ENCODE measurements at regions not wholly inside any gene's neighbourhood (a gene's known extent, or its start where the extent isn't known, plus 50 kb on each side); places are given as distances from the start of the nearest gene placed in this dataset.

GRCh38 chr20:51310216-51310615, 232.3 kb downstream of the NFATC2 start:
- no peak for DNase-seq (ENCODE audit: extremely low spot score)
- POLR2A ChIA-PET = no interaction called here
- TF ChIP-seq, protein P1, sequence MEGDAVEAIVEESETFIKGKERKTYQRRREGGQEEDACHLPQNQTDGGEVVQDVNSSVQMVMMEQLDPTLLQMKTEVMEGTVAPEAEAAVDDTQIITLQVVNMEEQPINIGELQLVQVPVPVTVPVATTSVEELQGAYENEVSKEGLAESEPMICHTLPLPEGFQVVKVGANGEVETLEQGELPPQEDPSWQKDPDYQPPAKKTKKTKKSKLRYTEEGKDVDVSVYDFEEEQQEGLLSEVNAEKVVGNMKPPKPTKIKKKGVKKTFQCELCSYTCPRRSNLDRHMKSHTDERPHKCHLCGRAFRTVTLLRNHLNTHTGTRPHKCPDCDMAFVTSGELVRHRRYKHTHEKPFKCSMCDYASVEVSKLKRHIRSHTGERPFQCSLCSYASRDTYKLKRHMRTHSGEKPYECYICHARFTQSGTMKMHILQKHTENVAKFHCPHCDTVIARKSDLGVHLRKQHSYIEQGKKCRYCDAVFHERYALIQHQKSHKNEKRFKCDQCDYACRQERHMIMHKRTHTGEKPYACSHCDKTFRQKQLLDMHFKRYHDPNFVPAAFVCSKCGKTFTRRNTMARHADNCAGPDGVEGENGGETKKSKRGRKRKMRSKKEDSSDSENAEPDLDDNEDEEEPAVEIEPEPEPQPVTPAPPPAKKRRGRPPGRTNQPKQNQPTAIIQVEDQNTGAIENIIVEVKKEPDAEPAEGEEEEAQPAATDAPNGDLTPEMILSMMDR (IDR thresholded peaks at IDR 0.05; ENCODE audit: control extremely low read depth, extremely low read depth, low read depth, missing control alignments) = no peak
- CTCF ChIA-PET = interaction anchor here (1.1 to 8.0 kb wide), 5 partner anchors 14 to 329 kb away, joined by 4 to 194 read pairs (median 47); no protein-coding TSS in a partner anchor

DNA sequence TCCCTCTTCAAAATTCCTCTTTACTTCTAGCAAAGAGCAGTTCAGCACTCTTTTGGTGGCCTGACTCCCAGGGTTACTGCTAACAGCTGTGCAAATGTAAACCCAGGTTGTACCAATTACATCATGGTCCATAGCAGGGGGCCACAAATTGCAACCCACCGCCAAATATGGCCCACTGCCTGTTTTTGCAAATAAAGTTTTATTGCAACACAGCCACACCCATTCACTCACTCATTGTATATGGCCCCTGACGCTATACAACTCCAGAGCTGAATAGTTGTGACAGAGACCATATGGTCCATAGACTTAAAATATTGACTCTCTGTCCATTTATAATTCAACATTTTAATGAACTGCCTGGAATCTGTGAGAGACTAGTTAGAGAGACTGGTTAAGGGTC, 233.4 kb downstream of the NFATC2 start:
- TF ChIP-seq, protein P1 (IDR thresholded peaks at IDR 0.05; ENCODE audit: control extremely low read depth, extremely low read depth, low read depth, missing control alignments) = no peak
- CTCF ChIA-PET = interaction anchor here (0.9 to 8.0 kb wide), 10 partner anchors 8 to 335 kb away, joined by 3 to 194 read pairs (median 4); no protein-coding TSS in a partner anchor
- DNase-seq (ENCODE audit: extremely low spot score) = no peak
- POLR2A ChIA-PET = no interaction called here

- POLR2A ChIA-PET = no interaction called here
- TF ChIP-seq, protein P1 (IDR thresholded peaks at IDR 0.05; ENCODE audit: control extremely low read depth, extremely low read depth, low read depth, missing control alignments) = peak; percentile 96
Observed at GRCh38 chr20:51306521-51307358, 235.8 kb downstream of the NFATC2 start.

GRCh38 chr20:51306081-51306480, 236.4 kb downstream of the NFATC2 start:
- POLR2A ChIA-PET = no interaction called here

More at GRCh38 chr20:51306521-51307358, 235.8 kb downstream of the NFATC2 start:
- peak; percentile 87 for DNase-seq (ENCODE audit: extremely low spot score)
- CTCF ChIA-PET = interaction anchor here (0.7 to 8.0 kb wide), 26 partner anchors 8 to 517 kb away, joined by 3 to 194 read pairs (median 4); partner anchors contain the start of gene BCAS4

DNA sequence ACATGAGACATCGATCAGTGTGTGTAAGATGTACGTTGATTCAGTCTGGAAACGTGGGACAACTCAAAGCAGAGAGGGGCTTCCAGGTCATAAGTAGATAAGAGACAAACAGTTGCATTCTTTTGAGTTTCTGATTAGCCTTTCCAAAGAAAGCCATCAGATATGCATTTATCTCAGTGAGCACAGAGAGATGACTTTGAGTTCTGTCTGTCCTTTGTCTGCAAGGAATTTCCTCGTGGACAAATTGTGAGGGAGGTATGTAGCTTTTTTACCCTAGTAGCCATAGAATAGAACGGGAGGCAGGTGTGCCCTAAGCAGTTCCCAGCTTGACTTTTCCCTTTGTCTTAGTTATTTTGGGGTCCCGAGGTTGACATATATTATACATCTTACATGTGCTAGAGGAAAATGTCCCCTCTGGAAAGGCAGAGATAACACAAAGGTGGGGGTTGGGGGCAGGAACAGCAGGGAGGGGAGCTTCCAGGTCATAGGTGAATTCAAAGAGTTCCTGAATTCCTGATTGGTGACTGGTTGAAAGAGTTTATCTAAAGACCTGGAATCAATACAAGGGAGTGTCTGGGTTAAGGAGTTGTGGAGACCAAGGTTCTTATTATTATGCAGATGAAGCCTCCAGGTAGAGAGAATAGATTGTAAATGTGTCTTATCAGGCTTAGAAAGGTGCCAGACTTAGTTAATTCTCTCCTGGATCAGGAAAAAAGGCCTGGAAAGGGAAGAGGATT, 237.0 kb downstream of the NFATC2 start:
- ChIA-PET CTCF (interaction anchor here (0.8 to 8.0 kb wide), 11 partner anchors 10 to 516 kb away, joined by 3 to 194 read pairs (median 4); partner anchors contain the start of gene BCAS4), POLR2A (no interaction called here)
- TF ChIP-seq, protein P1 (IDR thresholded peaks at IDR 0.05; ENCODE audit: control extremely low read depth, extremely low read depth, low read depth, missing control alignments) = no peak
- DNase-seq (ENCODE audit: extremely low spot score) = no peak

More at GRCh38 chr20:51306081-51306480, 236.4 kb downstream of the NFATC2 start:
- CTCF ChIA-PET = interaction anchor here (0.8 to 8.0 kb wide), 14 partner anchors 10 to 517 kb away, joined by 3 to 194 read pairs (median 7); partner anchors contain the start of gene BCAS4
- TF ChIP-seq, protein P1 (IDR thresholded peaks at IDR 0.05; ENCODE audit: control extremely low read depth, extremely low read depth, low read depth, missing control alignments) = no peak
- no peak for DNase-seq (ENCODE audit: extremely low spot score)
